H1 (cell line): ENCODE measurements at regions not wholly inside any gene's neighbourhood (a gene's known extent, or its start where the extent isn't known, plus 50 kb on each side); places are given as distances from the start of the nearest gene placed in this dataset.
A peak's percentile ranks its signal among the peaks of the same experiment; 100 is the strongest.

Experiments used
- CTCF ChIA-PET: fragments of 300-600 bp; sonication (Branson Sonifier 250); formaldehyde crosslinking; loops from one replicate; lab custom pipeline; 2021; ENCODE audit not compliant: partially characterized antibody; lab: Charles Lee
- POLR2A ChIA-PET: fragments of 300-600 bp; sonication (Branson Sonifier 250); formaldehyde crosslinking; loops from one replicate; lab custom pipeline; 2021; ENCODE audit warnings: inconsistent platforms; ENCODE audit not compliant: partially characterized antibody; lab: Charles Lee
- DNase-seq, 2 experiments: peaks; one replicate each; pipeline versions ENCODE4 v3.0.0 to v3.0.0-alpha.2; 2010 to 2022; ENCODE audit warnings: low spot score in 2 of 2, low read depth in 1 of 2, mixed read lengths in 1 of 2
- FAIRE-seq: peaks from 2 replicates; lab custom pipeline; 2011; peaks lifted over from hg19 to GRCh38; lab: Jason Lieb, UNC
- H2AFZ ChIP-seq: 2 replicates; pipeline ENCODE4 v1.8.1; 2012; ENCODE audit warnings: low read length, inconsistent platforms
- H2AK5ac ChIP-seq: 2 replicates; pipeline ENCODE4 v1.6.1; 2013; ENCODE audit warnings: low read depth, low read length
- H2BK120ac ChIP-seq: replicated peaks from 2 replicates; pipeline ENCODE3; 2013; ENCODE audit warnings: low read depth, low read length, inconsistent platforms
- H2BK12ac ChIP-seq: 2 replicates; pipeline ENCODE4 v1.6.1; 2013; ENCODE audit warnings: low read depth, low read length
- H2BK15ac ChIP-seq: 2 replicates; pipeline ENCODE4 v1.6.1; 2013; ENCODE audit warnings: low read length
- H2BK20ac ChIP-seq: 2 replicates; pipeline ENCODE4 v1.6.1; 2013; ENCODE audit warnings: low read length
- H2BK5ac ChIP-seq: 2 replicates; pipeline ENCODE4 v1.6.1; 2013; ENCODE audit warnings: low read depth, low read length
- H3K14ac ChIP-seq: 2 replicates; pipeline ENCODE4 v1.6.1; 2013; ENCODE audit warnings: inconsistent platforms; ENCODE audit not compliant: insufficient read length
- H3K18ac ChIP-seq: 2 replicates; pipeline ENCODE4 v1.6.1; 2013; ENCODE audit warnings: low read length; ENCODE audit errors: extremely low read depth
- H3K23ac ChIP-seq: 2 replicates; pipeline ENCODE4 v1.6.1; 2013; ENCODE audit warnings: inconsistent platforms; ENCODE audit not compliant: insufficient read length
- H3K23me2 ChIP-seq: 2 replicates; pipeline ENCODE4 v1.6.1; 2013; ENCODE audit warnings: low read depth, low read length
- H3K27ac ChIP-seq: 2 replicates; pipeline ENCODE4 v1.6.1; 2011; ENCODE audit warnings: low read depth, low read length, inconsistent platforms
- H3K27me3 ChIP-seq, 4 experiments: replicated peaks in 1 of 4; 1 replicate in 1 of 4; 2 replicates in 3 of 4; pipeline versions ENCODE4 v1.6.1 to v1.8.1; 2011 to 2013; ENCODE audit warnings: low read length in 3 of 4, mild to moderate bottlenecking in 3 of 4, inconsistent platforms in 2 of 4, mixed read lengths in 2 of 4, moderate library complexity in 1 of 4; ENCODE audit not compliant: control insufficient read depth in 3 of 4, insufficient read depth in 3 of 4; ENCODE audit errors: extremely low read depth in 1 of 4
- H3K36me3 ChIP-seq, 4 experiments: 2 replicates each; pipeline versions ENCODE4 v1.6.1 to v1.8.1; 2011 to 2013; ENCODE audit warnings: mild to moderate bottlenecking in 4 of 4, low read length in 3 of 4, moderate library complexity in 2 of 4, control low read depth in 1 of 4, inconsistent platforms in 1 of 4; ENCODE audit not compliant: insufficient read depth in 4 of 4, control insufficient read depth in 2 of 4
- H3K4ac ChIP-seq: replicated peaks from 2 replicates; pipeline ENCODE3; 2013; ENCODE audit warnings: low read length, low read depth, mixed read lengths, inconsistent platforms; ENCODE audit not compliant: insufficient read length
- H3K4me1 ChIP-seq, 4 experiments: replicated peaks in 1 of 4; 1 replicate in 1 of 4; 2 replicates in 3 of 4; pipeline versions ENCODE4 v1.6.1 to v1.8.1; 2011 to 2013; ENCODE audit warnings: low read length in 3 of 4, inconsistent platforms in 2 of 4, mixed read lengths in 1 of 4; ENCODE audit not compliant: insufficient read depth in 4 of 4, control insufficient read depth in 3 of 4
- H3K4me2 ChIP-seq, 2 experiments: 2 replicates each; pipeline versions ENCODE4 v1.6.1 to v1.8.1; 2011 to 2013; ENCODE audit warnings: low read depth in 2 of 2, low read length in 2 of 2, control low read depth in 1 of 2, inconsistent platforms in 1 of 2, mild to moderate bottlenecking in 1 of 2; ENCODE audit not compliant: insufficient read depth in 1 of 2
- H3K4me3 ChIP-seq, 4 experiments: fragments of 200-600, 300-600 bp in 1 of 4; sonication (generic), shearing (Covaris generic), sonication (Bioruptor Twin) in 1 of 4; 2 replicates each; pipeline versions ENCODE4 v1.5.1 to v1.8.1; 2011 to 2016; ENCODE audit warnings: low read length in 4 of 4, low read depth in 3 of 4, control low read depth in 2 of 4, inconsistent platforms in 2 of 4, mild to moderate bottlenecking in 2 of 4, mixed read lengths in 1 of 4, moderate library complexity in 1 of 4; ENCODE audit not compliant: insufficient read depth in 2 of 4; ENCODE audit errors: extremely low read depth in 1 of 4
- H3K56ac ChIP-seq: replicated peaks from 2 replicates; pipeline ENCODE3; 2013; ENCODE audit warnings: low read depth, mild to moderate bottlenecking, mixed read lengths, low read length, inconsistent platforms; ENCODE audit not compliant: insufficient read length
- H3K79me1 ChIP-seq: 2 replicates; pipeline ENCODE4 v1.6.1; 2013; ENCODE audit warnings: low read depth, low read length, control low read depth
- H3K79me2 ChIP-seq, 2 experiments: 2 replicates each; pipeline versions ENCODE4 v1.6.1 to v1.8.1; 2012 to 2013; ENCODE audit warnings: low read length in 2 of 2, mild to moderate bottlenecking in 2 of 2, inconsistent platforms in 1 of 2; ENCODE audit not compliant: insufficient read depth in 2 of 2, control insufficient read depth in 1 of 2
- H3K9ac ChIP-seq, 4 experiments: replicated peaks in 1 of 4; 1 replicate in 1 of 4; 2 replicates in 3 of 4; pipeline versions ENCODE4 v1.6.1 to v1.8.1; 2011 to 2013; ENCODE audit warnings: low read depth in 3 of 4, low read length in 3 of 4, control low read depth in 2 of 4, mild to moderate bottlenecking in 2 of 4, moderate library complexity in 2 of 4, inconsistent platforms in 1 of 4; ENCODE audit errors: extremely low read depth in 1 of 4
- H3K9me3 ChIP-seq, 2 experiments: 2 replicates each; pipeline versions ENCODE4 v1.6.1 to v1.8.1; 2012 to 2013; ENCODE audit warnings: mild to moderate bottlenecking in 2 of 2, moderate library complexity in 2 of 2, control low read depth in 1 of 2, inconsistent platforms in 1 of 2, low read depth in 1 of 2, low read length in 1 of 2, mixed read lengths in 1 of 2; ENCODE audit not compliant: insufficient read depth in 2 of 2
- H4K20me1 ChIP-seq, 2 experiments: replicated peaks in 1 of 2; 2 replicates each; pipeline versions ENCODE3 to v1.8.1; 2011 to 2013; ENCODE audit warnings: inconsistent platforms in 2 of 2, low read length in 2 of 2, mild to moderate bottlenecking in 1 of 2; ENCODE audit not compliant: insufficient read depth in 2 of 2, control insufficient read depth in 1 of 2
- H4K5ac ChIP-seq: 2 replicates; pipeline ENCODE4 v1.6.1; 2013; ENCODE audit warnings: low read length, low read depth, mixed read lengths, inconsistent platforms; ENCODE audit not compliant: insufficient read length
- H4K8ac ChIP-seq: 2 replicates; pipeline ENCODE4 v1.8.0; 2013; ENCODE audit warnings: mild to moderate bottlenecking, moderate library complexity, low read length, inconsistent platforms; ENCODE audit not compliant: insufficient read depth; ENCODE audit errors: extremely low read depth
- H4K91ac ChIP-seq: replicated peaks from 2 replicates; pipeline ENCODE3; 2013; ENCODE audit warnings: low read length, mixed read lengths, inconsistent platforms; ENCODE audit not compliant: insufficient read length
- BACH1 ChIP-seq: IDR thresholded peaks from 2 replicates; pipeline ENCODE4 v1.6.1; 2012; ENCODE audit warnings: low read length, improper control_type of control experiment
- CHD2 ChIP-seq: IDR thresholded peaks from 2 replicates; pipeline ENCODE4 v1.6.1; 2012; ENCODE audit warnings: low read length, improper control_type of control experiment
- MAFK ChIP-seq: IDR thresholded peaks from 2 replicates; pipeline ENCODE4 v1.6.1; 2012; ENCODE audit warnings: low read depth, mild to moderate bottlenecking, improper control_type of control experiment, low read length
- RAD21 ChIP-seq, 2 experiments: IDR thresholded peaks in 1 of 2; conservative IDR thresholded peaks in 1 of 2; 2 replicates each; pipeline ENCODE4 v1.6.1; 2011; ENCODE audit warnings: low read depth in 2 of 2, low read length in 2 of 2, improper control_type of control experiment in 1 of 2, inconsistent platforms in 1 of 2, mild to moderate bottlenecking in 1 of 2, moderate library complexity in 1 of 2
- TBP ChIP-seq: IDR thresholded peaks from 2 replicates; pipeline ENCODE4 v1.6.1; 2011; ENCODE audit warnings: low read depth, low read length, improper control_type of control experiment
- TCF12 ChIP-seq: IDR thresholded peaks from 2 replicates; pipeline ENCODE4 v1.6.1; 2011; ENCODE audit warnings: low read depth, mild to moderate bottlenecking, low read length
- WGBS, 2 experiments: shearing (Covaris generic) in 1 of 2; methylation state at CpG; one replicate each; pipeline versions ENCODE4 v1.1.6 to v1.1.7; 2013 to 2015; ENCODE audit warnings: low lambda C conversion rate in 2 of 2, mixed read lengths in 2 of 2, inconsistent platforms in 1 of 2, low coverage in 1 of 2, missing lambda C conversion rate in 1 of 2; ENCODE audit not compliant: insufficient replicate concordance in 2 of 2, insufficient coverage in 1 of 2, insufficient read length in 1 of 2; ENCODE audit errors: extremely low coverage in 1 of 2, missing lambda C conversion rate in 1 of 2; 5-methylcytosine and 5-hydroxymethylcytosine counted together

- Histone ChIP-seq H2BK20ac (no peak overlapping the region), H3K27me3 (no peaks in the 10 kb centered on the region), H3K23ac (no peak overlapping the region), H3K56ac (no peak overlapping the region), H3K79me1 (no peaks in the 10 kb centered on the region), H3K9me3 (no peaks in the 10 kb centered on the region), H2AFZ (0 out of 2 replicates have a peak overlapping the region, but pooled peaks have one; percentile 56), H3K4me3 (no peak overlapping the region), H4K91ac (no peak overlapping the region), H3K9ac (no peak overlapping the region), H4K8ac (no peak overlapping the region), H3K36me3 (no peaks in the 10 kb centered on the region), H3K79me2 (no peaks in the 10 kb centered on the region), H2BK15ac (no peak overlapping the region), H3K4me1 (no peaks in the 10 kb centered on the region), H3K27ac (no peak overlapping the region), H4K5ac (no peak overlapping the region), H3K18ac (no peak overlapping the region), H2AK5ac (no peak overlapping the region), H2BK5ac (no peak overlapping the region), H2BK120ac (no peak overlapping the region), H2BK12ac (no peak overlapping the region), H4K20me1 (no peaks in the 10 kb centered on the region), H3K23me2 (no peaks in the 10 kb centered on the region), H3K4ac (no peak overlapping the region), H3K14ac (no peak overlapping the region), H3K4me2 (no peak overlapping the region)
- ChIA-PET POLR2A (no interaction called here), CTCF (interaction anchor here (1.4 kb wide), 1 partner anchor 10 kb away, joined by 5 read pairs; no protein-coding TSS in a partner anchor)
- TF ChIP-seq MAFK: no peak
- TF ChIP-seq TCF12: no peak
- TF ChIP-seq CHD2: no peak
- TF ChIP-seq RAD21 (IDR thresholded peaks at IDR 0.05 in 1 of 2, conservative IDR thresholded peaks at IDR 0.05 in 1 of 2; ENCODE audit: low read depth in 2 of 2, low read length in 2 of 2): peak in 1 of 2 experiments; percentile 20; a peak in 2 of 4 replicates
- TF ChIP-seq BACH1: no peak
- TF ChIP-seq TBP: no peak
- DNase-seq (no peak), FAIRE-seq (no peak)
- WGBS, 2 experiments: 75% methylated on average over 3 of the region's 3 CpGs; no CpG with 5 or more reads in 1 of the 2 experiments
These were observed 229.9 kb upstream of the GRIK2 start for GRCh38 chr6:101163611-101164010.
